HG03342 (cell line): ENCODE measurements at regions not wholly inside any gene's neighbourhood (a gene's known extent, or its start where the extent isn't known, plus 50 kb on each side); places are given as distances from the start of the nearest gene placed in this dataset.
"Not testable (repeated sequence)": the region's sequence is repeated elsewhere in the genome, so short reads cannot be mapped to it uniquely, and the experiment has no call there.

Source experiments
- ATAC-seq: cut with Tn5 transposase; IDR thresholded peaks from one replicate; pipeline ENCODE4 v1.9.1; 2021; ENCODE audit warnings: mild to moderate bottlenecking, moderate library complexity; ENCODE audit not compliant: unreplicated experiment

- no peak for ATAC-seq
Observed at GRCh38 chr2:4900861-4901770, 791.1 kb upstream of the SOX11 start.

GRCh38 chr2:4903656-4904348 lies 788.4 kb upstream of the SOX11 start:
- ATAC-seq: no peak

GRCh38 chr2:4908461-4908860 lies 783.7 kb upstream of the SOX11 start:
- ATAC-seq: no peak

GRCh38 chr2:4909346-4910009 lies 782.7 kb upstream of the SOX11 start:
- no peak for ATAC-seq

- no peak for ATAC-seq
Observed at GRCh38 chr2:4914036-4914435, 778.1 kb upstream of the SOX11 start.

- no peak for ATAC-seq
Observed at GRCh38 chr2:4914551-4914950, 777.6 kb upstream of the SOX11 start.

GRCh38 chr2:4915357-4915756 lies 776.8 kb upstream of the SOX11 start:
- no peak for ATAC-seq

- ATAC-seq: no peak
Observed at GRCh38 chr2:4916094-4916493, 776.1 kb upstream of the SOX11 start.

GRCh38 chr2:4930704-4931103 lies 761.5 kb upstream of the SOX11 start:
- no peak for ATAC-seq

- no peak for ATAC-seq
Observed at GRCh38 chr2:4931721-4932365, 760.3 kb upstream of the SOX11 start.

- ATAC-seq: not testable (repeated sequence)
Observed at GRCh38 chr2:4935291-4935690, 756.9 kb upstream of the SOX11 start.

GRCh38 chr2:4937550-4937949 lies 754.6 kb upstream of the SOX11 start:
- ATAC-seq: no peak

- no peak for ATAC-seq
Observed at GRCh38 chr2:4938206-4938605, 754.0 kb upstream of the SOX11 start.

GRCh38 chr2:4942441-4942840 lies 749.7 kb upstream of the SOX11 start:
- no peak for ATAC-seq

GRCh38 chr2:4947911-4948310 lies 744.3 kb upstream of the SOX11 start:
- ATAC-seq: no peak

GRCh38 chr2:4951368-4951767 lies 740.8 kb upstream of the SOX11 start:
- no peak for ATAC-seq

- ATAC-seq: no peak
Observed at GRCh38 chr2:4959219-4959618, 733.0 kb upstream of the SOX11 start.

GRCh38 chr2:4962419-4962818 lies 729.8 kb upstream of the SOX11 start:
- no peak for ATAC-seq

- no peak for ATAC-seq
Observed at GRCh38 chr2:4963106-4963505, 729.1 kb upstream of the SOX11 start.

- ATAC-seq: no peak
Observed at GRCh38 chr2:4964001-4964540, 728.1 kb upstream of the SOX11 start.

GRCh38 chr2:4964579-4964978 lies 727.6 kb upstream of the SOX11 start:
- ATAC-seq: no peak
